Hepatocyte (in vitro differentiated cells): ENCODE measurements at regions not wholly inside any gene's neighbourhood (a gene's known extent, or its start where the extent isn't known, plus 50 kb on each side); places are given as distances from the start of the nearest gene placed in this dataset.

Source experiments
- DNase-seq: peaks from one replicate; pipeline ENCODE4 v3.0.0-alpha.2; 2016; ENCODE audit warnings: low spot score
- H2AFZ ChIP-seq: fragments of 200-600 bp; sonication (generic); 2 replicates; pipeline ENCODE4 v1.6.0; 2016; ENCODE audit warnings: antibody characterized with exemption, mild to moderate bottlenecking
- H3K27ac ChIP-seq: fragments of 200-600 bp; sonication (generic); 2 replicates; pipeline ENCODE4 v1.5.1; 2016; ENCODE audit warnings: mild to moderate bottlenecking
- H3K27me3 ChIP-seq: fragments of 200-600 bp; sonication (generic); 2 replicates; pipeline ENCODE4 v1.6.1; 2016
- H3K36me3 ChIP-seq: fragments of 200-600 bp; sonication (generic); replicated peaks from 2 replicates; pipeline ENCODE4 v1.5.1; 2016; ENCODE audit warnings: low read depth; ENCODE audit not compliant: insufficient read depth
- H3K4me1 ChIP-seq: fragments of 200-600 bp; sonication (generic); 2 replicates; pipeline ENCODE4 v1.5.1; 2016; ENCODE audit warnings: mild to moderate bottlenecking, moderate library complexity; ENCODE audit not compliant: insufficient read depth
- H3K4me2 ChIP-seq: fragments of 200-600 bp; sonication (generic); 2 replicates; pipeline ENCODE4 v1.6.0; 2016
- H3K4me3 ChIP-seq: fragments of 200-600 bp; sonication (generic); 2 replicates; pipeline ENCODE4 v1.5.1; 2016; ENCODE audit warnings: mild to moderate bottlenecking
- H3K79me2 ChIP-seq: fragments of 200-600 bp; sonication (generic); 2 replicates; pipeline ENCODE4 v1.6.0; 2017; ENCODE audit warnings: mild to moderate bottlenecking
- H3K9me2 ChIP-seq: fragments of 200-600 bp; sonication (generic); replicated peaks from 2 replicates; pipeline ENCODE4 v1.6.0; 2017; ENCODE audit warnings: mild to moderate bottlenecking; ENCODE audit not compliant: insufficient read depth
- H3K9me3 ChIP-seq: fragments of 200-600 bp; sonication (generic); 2 replicates; pipeline ENCODE4 v1.5.1; 2016; ENCODE audit warnings: low read depth, mild to moderate bottlenecking
- H4K20me1 ChIP-seq: fragments of 200-600 bp; sonication (generic); 2 replicates; pipeline ENCODE4 v1.6.0; 2016; ENCODE audit warnings: mild to moderate bottlenecking; ENCODE audit not compliant: insufficient read depth, poor library complexity, severe bottlenecking
- EZH2 ChIP-seq: fragments of 200-600 bp; sonication (generic); IDR thresholded peaks from 2 replicates; pipeline ENCODE4 v1.6.1; 2016; ENCODE audit warnings: antibody characterized with exemption, mild to moderate bottlenecking, borderline replicate concordance
- EZH2phosphoT487 ChIP-seq: fragments of 200-600 bp; sonication (generic); IDR thresholded peaks from one replicate; pipeline ENCODE4 v1.6.1; 2018; ENCODE audit warnings: antibody characterized with exemption, mild to moderate bottlenecking, low read depth, moderate library complexity; ENCODE audit not compliant: unreplicated experiment, severe bottlenecking
- WGBS: methylation state at CpG from one replicate; pipeline ENCODE4 v1.1.6; 2016; ENCODE audit warnings: low lambda C conversion rate; ENCODE audit errors: missing lambda C conversion rate; 5-methylcytosine and 5-hydroxymethylcytosine counted together
- TF ChIP-seq, protein P1 (sequence below): fragments of 200-600 bp; sonication (generic); IDR thresholded peaks from 2 replicates; pipeline ENCODE4 v1.5.1; 2016; ENCODE audit warnings: antibody characterized with exemption, mild to moderate bottlenecking; ENCODE audit not compliant: poor library complexity

DNA sequence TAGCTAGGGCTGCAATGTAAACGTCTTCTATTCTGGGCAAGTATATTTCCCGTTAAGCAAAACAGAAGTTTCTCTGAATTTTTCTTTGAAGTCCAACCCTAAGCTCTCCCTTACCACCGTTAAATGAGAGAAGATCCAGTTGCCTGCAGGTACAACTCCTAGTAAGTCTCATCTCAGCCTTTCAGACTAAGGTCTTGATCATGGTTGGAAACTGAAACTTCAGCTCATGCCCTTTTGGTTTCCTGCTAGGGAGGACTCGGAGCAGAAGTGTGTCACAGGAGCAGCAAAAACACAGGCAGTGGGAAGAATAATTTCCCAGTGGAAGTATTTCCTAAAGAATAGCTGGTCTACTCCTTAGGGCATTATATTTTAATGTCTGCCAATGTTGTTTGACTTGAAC lies 717.9 kb downstream of the PRELID2 start:
- no peaks in the 10 kb centered on the region for H3K36me3 ChIP-seq
- H2AFZ ChIP-seq, result no peak overlapping the region
- TF ChIP-seq EZH2 (no peak), EZH2phosphoT487 (no peak)
- TF ChIP-seq, protein P1, sequence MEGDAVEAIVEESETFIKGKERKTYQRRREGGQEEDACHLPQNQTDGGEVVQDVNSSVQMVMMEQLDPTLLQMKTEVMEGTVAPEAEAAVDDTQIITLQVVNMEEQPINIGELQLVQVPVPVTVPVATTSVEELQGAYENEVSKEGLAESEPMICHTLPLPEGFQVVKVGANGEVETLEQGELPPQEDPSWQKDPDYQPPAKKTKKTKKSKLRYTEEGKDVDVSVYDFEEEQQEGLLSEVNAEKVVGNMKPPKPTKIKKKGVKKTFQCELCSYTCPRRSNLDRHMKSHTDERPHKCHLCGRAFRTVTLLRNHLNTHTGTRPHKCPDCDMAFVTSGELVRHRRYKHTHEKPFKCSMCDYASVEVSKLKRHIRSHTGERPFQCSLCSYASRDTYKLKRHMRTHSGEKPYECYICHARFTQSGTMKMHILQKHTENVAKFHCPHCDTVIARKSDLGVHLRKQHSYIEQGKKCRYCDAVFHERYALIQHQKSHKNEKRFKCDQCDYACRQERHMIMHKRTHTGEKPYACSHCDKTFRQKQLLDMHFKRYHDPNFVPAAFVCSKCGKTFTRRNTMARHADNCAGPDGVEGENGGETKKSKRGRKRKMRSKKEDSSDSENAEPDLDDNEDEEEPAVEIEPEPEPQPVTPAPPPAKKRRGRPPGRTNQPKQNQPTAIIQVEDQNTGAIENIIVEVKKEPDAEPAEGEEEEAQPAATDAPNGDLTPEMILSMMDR, result no peak
- H4K20me1 ChIP-seq, result no peaks in the 10 kb centered on the region
- H3K79me2 ChIP-seq, result no peaks in the 10 kb centered on the region
- no peaks in the 10 kb centered on the region for H3K9me2 ChIP-seq
- H3K27me3 ChIP-seq, result no peaks in the 10 kb centered on the region
- H3K4me2 ChIP-seq, result no peak overlapping the region
- 89% methylated on average over 4 of the region's 4 CpGs for WGBS
- H3K9me3 ChIP-seq, result no peaks in the 10 kb centered on the region
- H3K4me1 ChIP-seq, result no peaks in the 10 kb centered on the region
- no peak overlapping the region for H3K27ac ChIP-seq
- no peak for DNase-seq
- no peak overlapping the region for H3K4me3 ChIP-seq

DNA sequence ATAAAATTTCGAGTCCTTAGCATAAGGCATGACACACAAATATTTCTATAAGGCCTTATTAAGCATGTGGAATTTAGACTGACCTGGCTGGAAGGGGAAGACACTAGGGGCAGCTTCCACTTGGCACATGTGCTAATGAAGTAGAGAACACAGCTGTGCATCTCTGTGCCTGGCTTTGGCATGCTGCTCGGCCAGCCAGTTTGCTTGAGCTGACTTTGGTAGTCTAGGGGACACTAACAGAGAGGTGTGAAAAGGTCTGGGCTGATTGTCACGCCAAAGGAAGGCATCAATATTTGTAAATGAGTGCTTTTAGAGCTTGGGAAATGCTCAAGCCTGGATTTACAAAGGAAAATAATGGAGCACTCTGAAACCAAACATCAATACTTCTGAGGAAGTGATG lies 723.7 kb downstream of the PRELID2 start:
- Histone ChIP-seq H3K9me3 (no peaks in the 10 kb centered on the region), H3K4me3 (no peak overlapping the region), H3K4me2 (no peak overlapping the region), H3K27me3 (no peaks in the 10 kb centered on the region), H3K79me2 (no peaks in the 10 kb centered on the region), H4K20me1 (no peaks in the 10 kb centered on the region), H3K27ac (no peak overlapping the region), H3K4me1 (no peaks in the 10 kb centered on the region), H2AFZ (no peak overlapping the region), H3K36me3 (no peaks in the 10 kb centered on the region), H3K9me2 (no peaks in the 10 kb centered on the region)
- no peak for DNase-seq
- 74% methylated on average over 3 of the region's 3 CpGs for WGBS
- TF ChIP-seq, protein P1, result no peak
- TF ChIP-seq EZH2phosphoT487 (no peak), EZH2 (no peak)

DNA sequence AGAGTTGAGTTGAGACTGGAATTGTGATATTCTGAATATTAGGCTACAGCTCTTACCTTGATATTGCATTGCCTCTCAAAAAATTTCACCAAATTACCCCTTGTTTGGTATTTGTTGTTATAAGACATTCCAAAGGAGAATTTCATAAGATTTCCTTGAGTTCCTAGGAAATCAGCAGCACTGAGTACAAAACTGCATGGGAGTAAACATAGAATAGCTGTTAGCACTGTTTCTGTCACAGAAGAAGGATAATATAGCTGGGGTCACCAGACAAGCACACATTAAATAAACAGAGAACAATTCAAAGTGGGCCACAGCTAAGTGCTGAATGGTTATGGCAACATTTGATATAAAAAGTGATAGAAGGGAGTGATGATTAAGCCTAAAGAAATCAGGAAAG lies 724.3 kb downstream of the PRELID2 start:
- DNase-seq, result no peak
- TF ChIP-seq EZH2phosphoT487 (no peak), EZH2 (no peak)
- TF ChIP-seq, protein P1, result no peak
- H3K9me2 ChIP-seq, result no peaks in the 10 kb centered on the region
- no peaks in the 10 kb centered on the region for H3K27me3 ChIP-seq
- H3K79me2 ChIP-seq, result no peaks in the 10 kb centered on the region
- no peak overlapping the region for H2AFZ ChIP-seq
- H3K4me3 ChIP-seq, result no peak overlapping the region
- no peak overlapping the region for H3K27ac ChIP-seq
- no peaks in the 10 kb centered on the region for H3K36me3 ChIP-seq
- no peaks in the 10 kb centered on the region for H3K4me1 ChIP-seq
- H4K20me1 ChIP-seq, result no peaks in the 10 kb centered on the region
- no peaks in the 10 kb centered on the region for H3K9me3 ChIP-seq
- H3K4me2 ChIP-seq, result no peak overlapping the region

DNA sequence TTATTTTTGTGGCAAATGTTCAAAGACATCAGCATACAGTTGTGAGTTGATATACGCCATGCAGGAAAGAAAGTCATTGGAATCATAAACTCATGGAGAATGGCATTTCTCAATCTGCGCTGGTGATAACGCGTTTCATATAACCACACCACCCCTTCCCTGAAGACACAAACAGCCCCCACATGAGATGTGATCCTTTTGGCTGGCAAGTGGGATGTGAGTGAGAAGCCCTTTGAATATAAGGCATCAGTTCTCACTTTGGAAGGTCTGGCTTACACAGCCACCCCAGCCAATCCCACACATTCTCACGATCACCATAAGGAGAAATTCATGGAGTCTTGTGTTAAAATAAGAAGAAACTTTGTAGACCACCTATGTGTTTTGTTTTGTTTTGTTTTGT lies 725.0 kb downstream of the PRELID2 start:
- H3K4me1 ChIP-seq, result no peaks in the 10 kb centered on the region
- H3K27ac ChIP-seq, result no peak overlapping the region
- WGBS, result 97% methylated on average over 5 of the region's 5 CpGs

More for the DNA sequence above, 725.0 kb downstream of the PRELID2 start:
- Histone ChIP-seq H3K36me3 (no peaks in the 10 kb centered on the region), H3K9me3 (no peaks in the 10 kb centered on the region), H3K79me2 (no peaks in the 10 kb centered on the region), H2AFZ (no peak overlapping the region), H3K27me3 (no peaks in the 10 kb centered on the region), H3K9me2 (no peaks in the 10 kb centered on the region), H4K20me1 (no peaks in the 10 kb centered on the region), H3K4me2 (no peak overlapping the region), H3K4me3 (no peak overlapping the region)
- no peak for DNase-seq
- TF ChIP-seq, protein P1, result no peak
- TF ChIP-seq EZH2phosphoT487 (no peak), EZH2 (no peak)
